Panc1 (cell line): ENCODE measurements at regions not wholly inside any gene's neighbourhood (a gene's known extent, or its start where the extent isn't known, plus 50 kb on each side); places are given as distances from the start of the nearest gene placed in this dataset.

Experiments
- ATAC-seq: fragments of 200-7000 bp; cut with Tn5 transposase; 2 replicates; pipeline ENCODE4 v1.9.1; 2020; ENCODE audit warnings: mild to moderate bottlenecking, moderate library complexity
- BruUV-seq: library from RNA; stranded (reverse); fragments of 400-500 nt; replicated peaks from 2 replicates; lab custom pipeline; 2021; lab: Mats Ljungman, UMichigan
- CTCF ChIA-PET: fragments of 300-600 bp; sonication (Branson Sonifier 250); formaldehyde crosslinking; loops from one replicate; lab custom pipeline; 2022; ENCODE audit warnings: antibody characterized with exemption; lab: Charles Lee
- POLR2A ChIA-PET: fragments of 300-600 bp; sonication (Branson Sonifier 250); formaldehyde crosslinking; loops from one replicate; lab custom pipeline; 2022; ENCODE audit warnings: antibody characterized with exemption; lab: Charles Lee
- DNase-seq: peaks from one replicate; pipeline ENCODE4 v3.0.0-alpha.2; 2010; ENCODE audit warnings: low read depth, low spot score
- H3K27ac ChIP-seq: 2 replicates; pipeline ENCODE4 v1.5.1; 2011; ENCODE audit warnings: mild to moderate bottlenecking, low read length, inconsistent platforms
- H3K27me3 ChIP-seq: fragments of 200-500 bp; sonication (Bioruptor generic); 2 replicates; pipeline ENCODE4 v1.6.0; 2014; ENCODE audit warnings: low read length, inconsistent platforms; ENCODE audit not compliant: control insufficient read depth, insufficient read depth
- H3K36me3 ChIP-seq: fragments of 200-500 bp; sonication (Bioruptor generic); 2 replicates; pipeline ENCODE4 v1.5.1; 2014; ENCODE audit warnings: inconsistent platforms, mild to moderate bottlenecking, low read length, moderate library complexity; ENCODE audit not compliant: control insufficient read depth, insufficient read depth
- H3K4me1 ChIP-seq: 2 replicates; pipeline ENCODE4 v1.5.1; 2011; ENCODE audit warnings: inconsistent platforms, mild to moderate bottlenecking, low read length, moderate library complexity; ENCODE audit not compliant: control insufficient read depth, insufficient read depth
- H3K4me3 ChIP-seq, 2 experiments: 2 replicates each; pipeline ENCODE4 v1.5.1; 2011 to 2012; ENCODE audit warnings: low read depth in 2 of 2, low read length in 2 of 2, mild to moderate bottlenecking in 2 of 2, inconsistent platforms in 1 of 2, moderate library complexity in 1 of 2
- H3K9me3 ChIP-seq: fragments of 200-500 bp; sonication (Bioruptor generic); 2 replicates; pipeline ENCODE4 v1.5.1; 2014; ENCODE audit warnings: low read depth, mild to moderate bottlenecking, inconsistent platforms, low read length, moderate library complexity; ENCODE audit not compliant: control insufficient read depth, insufficient read depth
- POLR2AphosphoS5 ChIP-seq: IDR thresholded peaks from 2 replicates; pipeline ENCODE4 v1.6.1; 2012; ENCODE audit warnings: mild to moderate bottlenecking, low read depth, low read length, moderate library complexity
- SIN3A ChIP-seq: IDR thresholded peaks from 2 replicates; pipeline ENCODE4 v1.6.1; 2012; ENCODE audit warnings: low read depth, mild to moderate bottlenecking, low read length, moderate library complexity, borderline replicate concordance; ENCODE audit not compliant: insufficient read depth
- TCF7L2 ChIP-seq: IDR thresholded peaks from 2 replicates; pipeline ENCODE4 v1.6.1; 2011; ENCODE audit warnings: mild to moderate bottlenecking, low read depth, low read length, inconsistent platforms
- in situ Hi-C: cut with HindIII; loops from 2 replicates; pipeline ENCODE4 v1.10.0; 2016; ENCODE audit warnings: low sequenced_read_pairs, low pct_unique_long_range_greater_than_20kb
- intact Hi-C: fragments of 100-400 bp; cut with micrococcal nuclease; formaldehyde crosslinking; loops from one replicate; pipeline ENCODE4 v1.10.0; 2022; ENCODE audit not compliant: unreplicated experiment
- TF ChIP-seq, protein P1 (sequence below): fragments of 450-650 bp; IDR thresholded peaks from 2 replicates; pipeline ENCODE4 v1.5.1; 2017; ENCODE audit warnings: mild to moderate bottlenecking
- TF ChIP-seq, protein P2 (sequence below), 2 experiments: IDR thresholded peaks; 2 replicates each; pipeline ENCODE4 v1.6.1; 2011 to 2012; ENCODE audit warnings: low read depth in 2 of 2, control low read depth in 1 of 2, low read length in 1 of 2, mild to moderate bottlenecking in 1 of 2, moderate library complexity in 1 of 2; ENCODE audit not compliant: insufficient read depth in 1 of 2

DNA sequence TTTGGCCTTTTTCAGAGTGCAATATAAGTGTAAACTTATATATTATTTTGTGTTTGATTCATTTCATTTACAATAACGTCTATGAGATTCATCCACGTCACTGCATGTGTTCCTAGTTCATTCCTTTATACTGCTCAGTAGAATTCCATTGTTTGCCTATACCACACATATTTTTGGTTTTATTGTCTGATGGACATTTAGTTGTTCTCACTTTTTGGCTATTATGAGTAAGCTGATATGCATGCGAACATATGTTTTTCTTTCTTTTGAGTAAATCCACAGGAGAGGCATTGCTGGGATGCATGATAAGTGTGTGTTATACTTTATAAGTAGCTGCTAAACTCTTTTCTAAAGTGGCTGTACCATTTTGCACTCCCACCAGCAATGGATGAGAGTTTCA is 314.8 kb upstream of the HS6ST1 start:
- no peak for ATAC-seq
- no TSS peak for BruUV-seq

DNA sequence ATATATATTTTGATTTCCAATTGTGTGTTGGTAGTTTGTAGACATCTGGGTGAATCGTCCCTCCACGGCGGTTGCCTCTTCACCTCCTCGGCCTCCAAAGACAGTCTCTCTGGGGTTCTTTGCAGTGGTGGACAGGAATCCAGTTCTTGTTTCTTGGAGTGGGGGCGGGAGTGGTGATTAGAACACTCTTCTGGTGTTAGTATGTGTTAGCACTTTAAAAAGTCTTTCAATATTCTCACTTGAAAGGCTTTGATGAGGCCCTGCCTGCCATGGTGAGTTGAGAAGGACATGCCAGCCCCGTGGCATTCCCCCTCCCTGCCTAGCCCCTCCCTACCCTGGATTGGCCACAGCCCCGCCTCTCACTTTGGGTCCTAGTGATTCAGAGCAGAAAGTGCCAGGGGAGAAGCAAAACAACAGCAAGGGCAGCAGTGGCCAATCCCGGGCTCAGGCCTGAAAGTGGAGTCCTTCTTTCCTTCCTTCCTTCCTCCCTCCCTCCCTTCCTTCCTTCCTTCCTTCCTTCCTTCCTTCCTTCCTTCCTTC is 316.8 kb upstream of the HS6ST1 start:
- BruUV-seq = no TSS peak
- no peaks in the 10 kb centered on the region for H3K4me1 ChIP-seq
- POLR2A ChIA-PET = no interaction called here
- intact Hi-C loops = no loop called here
- no peak for ATAC-seq
- TF ChIP-seq, protein P1, sequence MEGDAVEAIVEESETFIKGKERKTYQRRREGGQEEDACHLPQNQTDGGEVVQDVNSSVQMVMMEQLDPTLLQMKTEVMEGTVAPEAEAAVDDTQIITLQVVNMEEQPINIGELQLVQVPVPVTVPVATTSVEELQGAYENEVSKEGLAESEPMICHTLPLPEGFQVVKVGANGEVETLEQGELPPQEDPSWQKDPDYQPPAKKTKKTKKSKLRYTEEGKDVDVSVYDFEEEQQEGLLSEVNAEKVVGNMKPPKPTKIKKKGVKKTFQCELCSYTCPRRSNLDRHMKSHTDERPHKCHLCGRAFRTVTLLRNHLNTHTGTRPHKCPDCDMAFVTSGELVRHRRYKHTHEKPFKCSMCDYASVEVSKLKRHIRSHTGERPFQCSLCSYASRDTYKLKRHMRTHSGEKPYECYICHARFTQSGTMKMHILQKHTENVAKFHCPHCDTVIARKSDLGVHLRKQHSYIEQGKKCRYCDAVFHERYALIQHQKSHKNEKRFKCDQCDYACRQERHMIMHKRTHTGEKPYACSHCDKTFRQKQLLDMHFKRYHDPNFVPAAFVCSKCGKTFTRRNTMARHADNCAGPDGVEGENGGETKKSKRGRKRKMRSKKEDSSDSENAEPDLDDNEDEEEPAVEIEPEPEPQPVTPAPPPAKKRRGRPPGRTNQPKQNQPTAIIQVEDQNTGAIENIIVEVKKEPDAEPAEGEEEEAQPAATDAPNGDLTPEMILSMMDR = no peak
- TF ChIP-seq, protein P2, sequence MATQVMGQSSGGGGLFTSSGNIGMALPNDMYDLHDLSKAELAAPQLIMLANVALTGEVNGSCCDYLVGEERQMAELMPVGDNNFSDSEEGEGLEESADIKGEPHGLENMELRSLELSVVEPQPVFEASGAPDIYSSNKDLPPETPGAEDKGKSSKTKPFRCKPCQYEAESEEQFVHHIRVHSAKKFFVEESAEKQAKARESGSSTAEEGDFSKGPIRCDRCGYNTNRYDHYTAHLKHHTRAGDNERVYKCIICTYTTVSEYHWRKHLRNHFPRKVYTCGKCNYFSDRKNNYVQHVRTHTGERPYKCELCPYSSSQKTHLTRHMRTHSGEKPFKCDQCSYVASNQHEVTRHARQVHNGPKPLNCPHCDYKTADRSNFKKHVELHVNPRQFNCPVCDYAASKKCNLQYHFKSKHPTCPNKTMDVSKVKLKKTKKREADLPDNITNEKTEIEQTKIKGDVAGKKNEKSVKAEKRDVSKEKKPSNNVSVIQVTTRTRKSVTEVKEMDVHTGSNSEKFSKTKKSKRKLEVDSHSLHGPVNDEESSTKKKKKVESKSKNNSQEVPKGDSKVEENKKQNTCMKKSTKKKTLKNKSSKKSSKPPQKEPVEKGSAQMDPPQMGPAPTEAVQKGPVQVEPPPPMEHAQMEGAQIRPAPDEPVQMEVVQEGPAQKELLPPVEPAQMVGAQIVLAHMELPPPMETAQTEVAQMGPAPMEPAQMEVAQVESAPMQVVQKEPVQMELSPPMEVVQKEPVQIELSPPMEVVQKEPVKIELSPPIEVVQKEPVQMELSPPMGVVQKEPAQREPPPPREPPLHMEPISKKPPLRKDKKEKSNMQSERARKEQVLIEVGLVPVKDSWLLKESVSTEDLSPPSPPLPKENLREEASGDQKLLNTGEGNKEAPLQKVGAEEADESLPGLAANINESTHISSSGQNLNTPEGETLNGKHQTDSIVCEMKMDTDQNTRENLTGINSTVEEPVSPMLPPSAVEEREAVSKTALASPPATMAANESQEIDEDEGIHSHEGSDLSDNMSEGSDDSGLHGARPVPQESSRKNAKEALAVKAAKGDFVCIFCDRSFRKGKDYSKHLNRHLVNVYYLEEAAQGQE (IDR thresholded peaks at IDR 0.05; ENCODE audit: insufficient read depth in 1 of 2, low read depth in 2 of 2, low read length in 1 of 2) = no peak
- TF ChIP-seq TCF7L2 (no peak), POLR2AphosphoS5 (no peak), SIN3A (no peak)
- no peak for DNase-seq
- no peaks in the 10 kb centered on the region; the same call in 1 of the 2 replicates for H3K27me3 ChIP-seq
- CTCF ChIA-PET = no interaction called here
- no peaks in the 10 kb centered on the region for H3K36me3 ChIP-seq
- H3K27ac ChIP-seq = no peak overlapping the region
- no peaks in the 10 kb centered on the region for H3K9me3 ChIP-seq
- in situ Hi-C loops = no loop called here
- no peak overlapping the region for H3K4me3 ChIP-seq

More for the DNA sequence above, 314.8 kb upstream of the HS6ST1 start:
- ChIA-PET POLR2A (no interaction called here), CTCF (no interaction called here)
- TF ChIP-seq POLR2AphosphoS5 (no peak), SIN3A (no peak)
- TF ChIP-seq, protein P2 (IDR thresholded peaks at IDR 0.05; ENCODE audit: insufficient read depth in 1 of 2, low read depth in 2 of 2, low read length in 1 of 2) = no peak
- TF ChIP-seq, protein P1 = no peak
- H3K4me1 ChIP-seq = no peaks in the 10 kb centered on the region
- no peaks in the 10 kb centered on the region for H3K9me3 ChIP-seq
- intact Hi-C loops = no loop called here
- DNase-seq = no peak
- no peak overlapping the region for H3K27ac ChIP-seq
- in situ Hi-C loops = no loop called here
- H3K4me3 ChIP-seq = no peak overlapping the region
- no peaks in the 10 kb centered on the region for H3K36me3 ChIP-seq
- H3K27me3 ChIP-seq = no peaks in the 10 kb centered on the region; the same call in 1 of the 2 replicates
